ENCODE measurements at regions not wholly inside any gene's neighbourhood (a gene's known extent, or its start where the extent isn't known, plus 50 kb on each side); places are given as distances from the start of the nearest gene placed in this dataset.

GRCh38 chr6:153572371-153572770 lies 441.3 kb upstream of the RGS17 start:
- Histone ChIP-seq H3K27ac (ENCODE audit: insufficient read depth, low read length) (no peak overlapping the region), H4K20me1 (ENCODE audit: insufficient read depth, low read length) (no peaks in the 10 kb centered on the region), H3K56ac (ENCODE audit: extremely low read depth, insufficient read depth, low read length) (no peak overlapping the region), H3K36me3 (ENCODE audit: control insufficient read depth, insufficient read depth, low read length) (no peaks in the 10 kb centered on the region), H2BK120ac (ENCODE audit: low read depth, low read length) (no peak overlapping the region), H2BK20ac (ENCODE audit: low read depth, low read length) (no peak overlapping the region), H3K9me3 (ENCODE audit: control insufficient read depth, insufficient read depth, low read length) (0 out of 2 replicates have a peak, but pooled peaks cover 2% of the 10 kb centered on the region), H3K9ac (ENCODE audit: low read depth, low read length) (no peak overlapping the region), H2BK15ac (ENCODE audit: low read depth, low read length) (no peak overlapping the region), H4K5ac (ENCODE audit: low read depth, low read length) (no peak overlapping the region), H3K18ac (ENCODE audit: low read depth, low read length) (no peak overlapping the region), H3K27me3 (ENCODE audit: control insufficient read depth, insufficient read depth, low read length) (no peaks in the 10 kb centered on the region), H2AFZ (replicated peaks; ENCODE audit: low read length, poor library complexity) (no peak overlapping the region), H2BK5ac (ENCODE audit: low read depth, low read length, poor library complexity, severe bottlenecking) (no peak overlapping the region), H2AK9ac (replicated peaks; ENCODE audit: low read depth, low read length, poor library complexity) (no peak overlapping the region), H3K4me3 (ENCODE audit: insufficient read depth, low read depth, low read length) (no peak overlapping the region), H3K14ac (replicated peaks; ENCODE audit: low read depth, low read length) (no peak overlapping the region), H2AK5ac (ENCODE audit: low read depth, low read length) (no peak overlapping the region), H4K91ac (ENCODE audit: insufficient read depth, low read depth, low read length) (no peak overlapping the region), H3K4me1 (ENCODE audit: control insufficient read depth, insufficient read depth, low read length) (no peaks in the 10 kb centered on the region), H4K8ac (ENCODE audit: low read depth in 2 of 2, low read length in 2 of 2) (no peak overlapping the region), H3K79me1 (ENCODE audit: low read depth in 1 of 2, low read length in 2 of 2) (no peaks in the 10 kb centered on the region), H3K9me1 (ENCODE audit: insufficient read depth, low read length) (no peaks in the 10 kb centered on the region), H3K23ac (ENCODE audit: low read depth, low read length) (no peak overlapping the region), H3K4me2 (ENCODE audit: low read depth, low read length) (no peak overlapping the region), H3K4ac (ENCODE audit: low read depth, low read length) (no peak overlapping the region)
- DNase-seq = no peak
- intact Hi-C loops (cut with micrococcal nuclease) (no loop called here), in situ Hi-C loops (cut with MboI; ENCODE audit: low sequenced_read_pairs) (no loop called here), dilution Hi-C loops (cut with HindIII; ENCODE audit: low sequenced_read_pairs, unreplicated experiment) (no loop called here)
- BruUV-seq (replicated peaks) = no TSS peak
- no peak for TF ChIP-seq CHD1 (IDR thresholded peaks at IDR 0.05; ENCODE audit: low read depth, low read length)
- CTCF ChIA-PET = no interaction called here
- POLR2A ChIA-PET (ENCODE audit: unreplicated experiment) = no interaction called here
- WGBS, 2 experiments (ENCODE audit: extremely low coverage in 2 of 2, insufficient read length in 1 of 2) = no CpG with 5 or more reads among the region's 3 CpGs
- ATAC-seq (ENCODE audit: low read depth) = no peak
